IMR-90 (cell line): ENCODE measurements at regions not wholly inside any gene's neighbourhood (a gene's known extent, or its start where the extent isn't known, plus 50 kb on each side); places are given as distances from the start of the nearest gene placed in this dataset.

Experiments used
- ATAC-seq: fragments of 200-7000 bp; cut with Tn5 transposase; 2 replicates; pipeline ENCODE4 v1.9.1; 2020; ENCODE audit warnings: low read depth, mild to moderate bottlenecking, moderate library complexity
- BruUV-seq: library from RNA; stranded (reverse); fragments of 400-500 nt; replicated peaks from 2 replicates; lab custom pipeline; 2021; lab: Mats Ljungman, UMichigan
- CTCF ChIA-PET: fragments of 300-600 bp; formaldehyde crosslinking; extraction: SDS; loops from one replicate; lab custom pipeline; 2021; ENCODE audit warnings: antibody characterized with exemption; lab: Yijun Ruan, JAX
- POLR2A ChIA-PET: fragments of 300-600 bp; sonication (Branson Sonifier 250); formaldehyde crosslinking; loops from one replicate; lab custom pipeline; 2022; ENCODE audit warnings: antibody characterized with exemption; ENCODE audit not compliant: unreplicated experiment; lab: Charles Lee
- DNase-seq: peaks from one replicate; pipeline ENCODE4 v3.0.0; 2013
- H2AFZ ChIP-seq: replicated peaks from 2 replicates; pipeline ENCODE3; 2013; ENCODE audit warnings: low read length, mild to moderate bottlenecking; ENCODE audit not compliant: poor library complexity
- H2AK5ac ChIP-seq: 2 replicates; pipeline ENCODE4 v1.6.1; 2013; ENCODE audit warnings: low read depth, low read length, inconsistent platforms
- H2AK9ac ChIP-seq: replicated peaks from 2 replicates; pipeline ENCODE3; 2013; ENCODE audit warnings: mild to moderate bottlenecking, low read depth, low read length, moderate library complexity; ENCODE audit not compliant: poor library complexity
- H2BK120ac ChIP-seq: 2 replicates; pipeline ENCODE4 v1.6.1; 2013; ENCODE audit warnings: low read depth, low read length, inconsistent platforms
- H2BK15ac ChIP-seq: 3 replicates; pipeline ENCODE4 v1.6.1; 2013; ENCODE audit warnings: low read depth, low read length, inconsistent platforms
- H2BK20ac ChIP-seq: 2 replicates; pipeline ENCODE4 v1.6.1; 2013; ENCODE audit warnings: low read depth, mild to moderate bottlenecking, inconsistent platforms, low read length, moderate library complexity
- H2BK5ac ChIP-seq: 2 replicates; pipeline ENCODE4 v1.6.1; 2013; ENCODE audit warnings: mild to moderate bottlenecking, low read depth, low read length, inconsistent platforms; ENCODE audit not compliant: poor library complexity, severe bottlenecking
- H3K14ac ChIP-seq: replicated peaks from 2 replicates; pipeline ENCODE4 v1.6.1; 2013; ENCODE audit warnings: low read depth, low read length, inconsistent platforms
- H3K18ac ChIP-seq: 2 replicates; pipeline ENCODE4 v1.6.1; 2013; ENCODE audit warnings: low read depth, low read length, control low read depth
- H3K23ac ChIP-seq: 2 replicates; pipeline ENCODE4 v1.6.1; 2013; ENCODE audit warnings: low read depth, low read length, inconsistent platforms
- H3K27ac ChIP-seq: 2 replicates; pipeline ENCODE4 v1.5.1; 2013; ENCODE audit warnings: mild to moderate bottlenecking, control low read depth, low read length; ENCODE audit not compliant: insufficient read depth
- H3K27me3 ChIP-seq: 2 replicates; pipeline ENCODE4 v1.6.1; 2013; ENCODE audit warnings: low read length; ENCODE audit not compliant: control insufficient read depth, insufficient read depth
- H3K36me3 ChIP-seq: 2 replicates; pipeline ENCODE4 v1.6.1; 2013; ENCODE audit warnings: low read length, mixed read lengths; ENCODE audit not compliant: control insufficient read depth, insufficient read depth
- H3K4ac ChIP-seq: 2 replicates; pipeline ENCODE4 v1.6.1; 2013; ENCODE audit warnings: low read depth, low read length, inconsistent platforms
- H3K4me1 ChIP-seq: 2 replicates; pipeline ENCODE4 v1.6.1; 2013; ENCODE audit warnings: low read length, mixed read lengths; ENCODE audit not compliant: control insufficient read depth, insufficient read depth
- H3K4me2 ChIP-seq: 2 replicates; pipeline ENCODE4 v1.6.1; 2013; ENCODE audit warnings: low read depth, mild to moderate bottlenecking, control low read depth, low read length, moderate library complexity
- H3K4me3 ChIP-seq: 2 replicates; pipeline ENCODE4 v1.5.1; 2013; ENCODE audit warnings: low read depth, mild to moderate bottlenecking, control low read depth, low read length, moderate library complexity; ENCODE audit not compliant: insufficient read depth
- H3K56ac ChIP-seq: 2 replicates; pipeline ENCODE4 v1.6.1; 2013; ENCODE audit warnings: low read length, inconsistent platforms; ENCODE audit not compliant: insufficient read depth; ENCODE audit errors: extremely low read depth
- H3K79me1 ChIP-seq, 2 experiments: 2 replicates each; pipeline ENCODE4 v1.6.1; 2013; ENCODE audit warnings: low read length in 2 of 2, inconsistent platforms in 1 of 2, low read depth in 1 of 2
- H3K9ac ChIP-seq: 2 replicates; pipeline ENCODE4 v1.6.1; 2013; ENCODE audit warnings: low read depth, low read length, control low read depth
- H3K9me1 ChIP-seq: 2 replicates; pipeline ENCODE4 v1.6.1; 2013; ENCODE audit warnings: low read length, inconsistent platforms; ENCODE audit not compliant: insufficient read depth
- H3K9me3 ChIP-seq: 2 replicates; pipeline ENCODE4 v1.6.1; 2013; ENCODE audit warnings: low read length; ENCODE audit not compliant: control insufficient read depth, insufficient read depth
- H4K20me1 ChIP-seq: 2 replicates; pipeline ENCODE4 v1.6.1; 2013; ENCODE audit warnings: low read length, inconsistent platforms; ENCODE audit not compliant: insufficient read depth
- H4K5ac ChIP-seq: 2 replicates; pipeline ENCODE4 v1.6.1; 2013; ENCODE audit warnings: mild to moderate bottlenecking, low read depth, low read length, control low read depth
- H4K8ac ChIP-seq, 2 experiments: 2 replicates each; pipeline ENCODE4 v1.6.1; 2013; ENCODE audit warnings: low read depth in 2 of 2, low read length in 2 of 2, control low read depth in 1 of 2, inconsistent platforms in 1 of 2
- H4K91ac ChIP-seq: 2 replicates; pipeline ENCODE4 v1.6.1; 2013; ENCODE audit warnings: low read depth, low read length, inconsistent platforms; ENCODE audit not compliant: insufficient read depth
- BHLHE40 ChIP-seq: fragments of 150-350 bp; IDR thresholded peaks from 2 replicates; pipeline ENCODE4 v1.6.1; 2016; ENCODE audit warnings: mild to moderate bottlenecking, low read depth, low read length
- CEBPB ChIP-seq: IDR thresholded peaks from 2 replicates; pipeline ENCODE4 v1.6.1; 2012; ENCODE audit warnings: low read depth, low read length, improper control_type of control experiment
- CTCF ChIP-seq: conservative IDR thresholded peaks from 2 replicates; pipeline ENCODE4 v1.5.1; 2012; ENCODE audit warnings: mild to moderate bottlenecking, low read depth, low read length, improper control_type of control experiment
- MAFK ChIP-seq: IDR thresholded peaks from 2 replicates; pipeline ENCODE4 v1.6.1; 2012; ENCODE audit warnings: low read depth, low read length, improper control_type of control experiment
- MAZ ChIP-seq: IDR thresholded peaks from 2 replicates; pipeline ENCODE4 v1.6.1; 2012; ENCODE audit warnings: low read depth, mild to moderate bottlenecking, low read length, improper control_type of control experiment, moderate library complexity, borderline replicate concordance
- MXI1 ChIP-seq: IDR thresholded peaks from 2 replicates; pipeline ENCODE4 v1.6.1; 2012; ENCODE audit warnings: low read depth, mild to moderate bottlenecking, low read length, moderate library complexity, borderline replicate concordance
- NFE2L2 ChIP-seq: fragments of 150-350 bp; IDR thresholded peaks from 2 replicates; pipeline ENCODE4 v1.6.1; 2016; ENCODE audit warnings: low read depth, mild to moderate bottlenecking, low read length
- POLR2A ChIP-seq: IDR thresholded peaks from 2 replicates; pipeline ENCODE4 v1.6.1; 2012; ENCODE audit warnings: mild to moderate bottlenecking, low read depth, low read length
- RAD21 ChIP-seq: IDR thresholded peaks from 2 replicates; pipeline ENCODE4 v1.6.1; 2012; ENCODE audit warnings: low read length, improper control_type of control experiment
- RCOR1 ChIP-seq: IDR thresholded peaks from 2 replicates; pipeline ENCODE4 v1.6.1; 2012; ENCODE audit warnings: mild to moderate bottlenecking, low read length, improper control_type of control experiment; ENCODE audit not compliant: insufficient replicate concordance
- SMC3 ChIP-seq: fragments of 150-350 bp; IDR thresholded peaks from 2 replicates; pipeline ENCODE4 v1.6.1; 2016; ENCODE audit warnings: low read depth, mild to moderate bottlenecking, antibody characterized with exemption, low read length, moderate library complexity
- USF2 ChIP-seq: fragments of 150-350 bp; IDR thresholded peaks from 2 replicates; pipeline ENCODE4 v1.6.1; 2017; ENCODE audit warnings: mild to moderate bottlenecking, antibody characterized with exemption, low read length, low read depth
- WGBS, 2 experiments: methylation state at CpG; one replicate each; pipeline versions ENCODE4 v1.1.5 to v1.1.7; 2013; ENCODE audit warnings: missing lambda C conversion rate in 2 of 2; ENCODE audit not compliant: insufficient read length in 1 of 2; ENCODE audit errors: extremely low coverage in 2 of 2; 5-methylcytosine and 5-hydroxymethylcytosine counted together
- dilution Hi-C: fragments of 300-500 bp; cut with HindIII; formaldehyde crosslinking; loops from one replicate; pipeline ENCODE4 v1.14.3; 2018; ENCODE audit warnings: low sequenced_read_pairs; ENCODE audit not compliant: unreplicated experiment
- in situ Hi-C: fragments of 300-500 bp; cut with MboI; formaldehyde crosslinking; loops from 3 replicates; pipeline ENCODE4 v1.14.3; 2019; ENCODE audit warnings: low sequenced_read_pairs, inconsistent platforms, mixed read lengths
- intact Hi-C: fragments of 100-400 bp; cut with micrococcal nuclease; formaldehyde crosslinking; loops from 2 replicates; pipeline ENCODE4 v1.10.0; 2022
- TF ChIP-seq, protein P1 (sequence below): fragments of 150-350 bp; IDR thresholded peaks from 2 replicates; pipeline ENCODE4 v1.6.1; 2016; ENCODE audit warnings: low read depth, mild to moderate bottlenecking, low read length, moderate library complexity, borderline replicate concordance

DNA sequence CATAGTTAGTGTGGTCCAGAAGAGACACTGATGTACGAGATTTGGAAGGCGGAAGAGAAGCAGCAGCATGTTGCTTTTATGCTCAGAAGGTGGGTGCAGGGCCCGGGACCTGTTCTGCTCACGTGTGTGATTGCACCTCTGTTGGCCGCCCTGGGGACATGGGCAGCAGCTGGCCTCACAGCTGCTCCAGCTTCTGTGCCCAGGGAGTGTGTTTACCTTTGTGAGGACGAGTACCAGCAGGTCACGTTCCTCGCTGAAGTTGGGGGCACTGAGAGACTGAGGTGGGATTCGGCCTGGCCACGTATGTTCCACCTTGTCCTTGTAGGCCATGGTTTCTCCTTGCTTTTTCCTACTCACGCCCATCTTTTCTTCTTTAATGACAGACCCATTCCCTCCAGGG is 86.3 kb downstream of the PMAIP1 start:
- TF ChIP-seq CTCF (no peak), SMC3 (no peak), CEBPB (no peak), MAFK (no peak), USF2 (no peak), POLR2A (no peak), RAD21 (no peak), MAZ (no peak), BHLHE40 (no peak), NFE2L2 (no peak), RCOR1 (no peak), MXI1 (no peak)
- TF ChIP-seq, protein P1, sequence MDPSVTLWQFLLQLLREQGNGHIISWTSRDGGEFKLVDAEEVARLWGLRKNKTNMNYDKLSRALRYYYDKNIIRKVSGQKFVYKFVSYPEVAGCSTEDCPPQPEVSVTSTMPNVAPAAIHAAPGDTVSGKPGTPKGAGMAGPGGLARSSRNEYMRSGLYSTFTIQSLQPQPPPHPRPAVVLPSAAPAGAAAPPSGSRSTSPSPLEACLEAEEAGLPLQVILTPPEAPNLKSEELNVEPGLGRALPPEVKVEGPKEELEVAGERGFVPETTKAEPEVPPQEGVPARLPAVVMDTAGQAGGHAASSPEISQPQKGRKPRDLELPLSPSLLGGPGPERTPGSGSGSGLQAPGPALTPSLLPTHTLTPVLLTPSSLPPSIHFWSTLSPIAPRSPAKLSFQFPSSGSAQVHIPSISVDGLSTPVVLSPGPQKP = no peak
- H2AK5ac ChIP-seq = no peak overlapping the region; the same call in 1 of the 2 replicates
- H3K4ac ChIP-seq = no peak overlapping the region
- no peak overlapping the region for H3K9ac ChIP-seq
- H2AK9ac ChIP-seq = no peak overlapping the region
- H3K27me3 ChIP-seq = peaks cover 9% of the 10 kb centered on the region
- dilution Hi-C loops = loop anchor here (25.0 kb wide), 1 partner anchor 576 kb away; no protein-coding TSS in a partner anchor
- H3K27ac ChIP-seq = no peak overlapping the region
- H4K8ac ChIP-seq = no peak overlapping the region
- in situ Hi-C loops = no loop called here
- H3K23ac ChIP-seq = no peak overlapping the region
- H2BK120ac ChIP-seq = no peak overlapping the region
- POLR2A ChIA-PET = no interaction called here
- BruUV-seq = no TSS peak
- H2BK20ac ChIP-seq = no peak overlapping the region
- no peaks in the 10 kb centered on the region; the same call in 1 of the 2 replicates for H3K9me1 ChIP-seq
- no peak overlapping the region for H4K5ac ChIP-seq
- intact Hi-C loops = no loop called here
- no peaks in the 10 kb centered on the region for H4K20me1 ChIP-seq
- H3K9me3 ChIP-seq = no peaks in the 10 kb centered on the region
- no peak overlapping the region for H3K18ac ChIP-seq
- H3K4me2 ChIP-seq = no peak overlapping the region
- ATAC-seq = no peak
- no peak overlapping the region for H2BK5ac ChIP-seq
- no peak overlapping the region for H3K14ac ChIP-seq
- H2BK15ac ChIP-seq = no peak overlapping the region
- CTCF ChIA-PET = no interaction called here
- H3K36me3 ChIP-seq = no peaks in the 10 kb centered on the region
- H3K4me1 ChIP-seq = no peaks in the 10 kb centered on the region
- no peak overlapping the region for H2AFZ ChIP-seq
- 93% methylated on average over 6 of the region's 11 CpGs; no CpG with 5 or more reads in 1 of the 2 experiments for WGBS, 2 experiments
- no peak overlapping the region for H4K91ac ChIP-seq
- H3K4me3 ChIP-seq = no peak overlapping the region
- no peak overlapping the region for H3K56ac ChIP-seq
- no peaks in the 10 kb centered on the region for H3K79me1 ChIP-seq
- DNase-seq = no peak
